CD4-positive, alpha-beta T cell treated with Interleukin-12 subunit alpha and Interleukin-12 subunit beta, for 1 hour (primary cell): ENCODE measurements at regions not wholly inside any gene's neighbourhood (a gene's known extent, or its start where the extent isn't known, plus 50 kb on each side); places are given as distances from the start of the nearest gene placed in this dataset.
"Not testable (repeated sequence)": the region's sequence is repeated elsewhere in the genome, so short reads cannot be mapped to it uniquely, and the experiment has no call there.

Experiments used
- DNase-seq: peaks from one replicate; pipeline ENCODE4 v3.0.0-alpha.2; 2020

GRCh38 chr6:121597654-121598053 lies 162.2 kb downstream of the GJA1 start:
- no peak for DNase-seq

DNA sequence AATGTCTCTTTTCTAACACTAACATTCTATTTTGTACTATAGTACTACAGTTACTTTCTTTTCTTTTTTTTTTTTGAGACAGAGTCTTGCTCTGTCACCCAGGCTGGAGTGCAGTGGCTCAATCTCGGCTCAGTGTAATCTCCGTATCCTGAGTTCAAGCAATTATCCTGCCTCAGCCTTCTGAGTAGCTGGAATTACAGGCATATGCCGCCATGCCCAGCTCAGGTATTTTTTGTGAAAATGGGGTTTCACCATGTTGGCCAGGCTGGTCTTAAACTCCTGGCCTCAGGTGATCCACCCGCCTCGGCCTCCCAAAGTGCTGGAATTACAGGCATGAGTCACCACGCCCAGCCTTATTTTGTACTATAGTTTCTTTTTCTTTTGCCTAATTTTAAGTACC lies 163.9 kb downstream of the GJA1 start:
- DNase-seq, result not testable (repeated sequence)

DNA sequence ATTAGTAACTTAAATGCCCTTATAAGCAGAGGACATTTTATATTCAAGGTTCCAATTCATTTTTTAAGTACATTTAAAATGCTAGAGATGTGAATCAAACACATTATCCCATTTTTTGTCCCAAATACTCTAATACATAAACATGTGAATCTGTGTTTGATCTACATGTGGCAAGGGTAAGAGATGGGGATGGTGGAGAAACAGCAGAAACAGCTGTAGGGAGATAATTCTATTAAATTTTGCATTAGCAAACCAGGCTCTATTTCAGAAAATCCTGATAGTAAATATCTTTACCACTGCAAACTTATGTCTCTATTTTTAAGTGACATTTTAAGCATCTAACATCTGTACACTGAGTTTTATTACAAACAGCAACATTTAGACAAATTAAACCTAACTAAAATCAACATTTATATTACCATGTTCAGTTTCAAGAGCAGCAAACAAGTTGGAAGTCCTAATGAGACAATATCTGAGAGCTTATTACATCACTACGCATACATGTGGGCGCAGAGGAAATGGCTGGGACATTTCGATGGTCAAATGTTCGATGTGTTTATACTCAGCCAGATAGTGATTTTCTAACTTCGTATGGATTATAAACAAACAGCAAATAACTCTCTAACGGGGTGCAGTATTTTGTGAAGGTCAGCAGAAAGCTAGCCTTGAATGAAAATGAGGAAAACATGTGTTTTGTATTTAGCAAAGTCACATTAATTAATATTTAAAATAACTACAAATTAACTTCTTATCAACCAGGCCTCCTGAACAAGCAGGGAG lies 165.1 kb downstream of the GJA1 start:
- DNase-seq, result no peak

GRCh38 chr6:121603486-121603885 lies 168.0 kb downstream of the GJA1 start:
- no peak for DNase-seq

GRCh38 chr6:121607721-121608120 lies 172.3 kb downstream of the GJA1 start:
- no peak for DNase-seq

- DNase-seq, result no peak
These were observed 172.8 kb downstream of the GJA1 start for GRCh38 chr6:121608270-121608669.

DNA sequence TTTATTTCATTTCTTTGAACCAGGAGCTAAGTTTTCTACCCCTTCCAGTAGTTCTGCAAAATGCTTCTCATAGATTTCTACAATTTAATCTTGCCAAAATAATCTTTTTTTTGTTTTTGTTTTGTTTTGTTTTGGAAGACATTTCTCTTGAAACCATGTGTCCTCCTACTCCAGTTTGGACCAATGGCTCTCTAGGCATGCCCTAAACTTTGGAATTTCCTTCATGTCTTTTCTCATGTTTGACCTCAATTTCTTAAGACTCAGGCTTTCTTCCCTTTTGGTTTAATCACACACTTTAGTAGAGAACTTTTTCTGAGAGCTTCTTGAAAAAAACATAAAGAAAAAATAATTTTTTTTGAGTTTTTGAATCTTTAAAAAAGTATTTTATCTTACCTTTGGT lies 173.8 kb downstream of the GJA1 start:
- DNase-seq, result no peak

DNA sequence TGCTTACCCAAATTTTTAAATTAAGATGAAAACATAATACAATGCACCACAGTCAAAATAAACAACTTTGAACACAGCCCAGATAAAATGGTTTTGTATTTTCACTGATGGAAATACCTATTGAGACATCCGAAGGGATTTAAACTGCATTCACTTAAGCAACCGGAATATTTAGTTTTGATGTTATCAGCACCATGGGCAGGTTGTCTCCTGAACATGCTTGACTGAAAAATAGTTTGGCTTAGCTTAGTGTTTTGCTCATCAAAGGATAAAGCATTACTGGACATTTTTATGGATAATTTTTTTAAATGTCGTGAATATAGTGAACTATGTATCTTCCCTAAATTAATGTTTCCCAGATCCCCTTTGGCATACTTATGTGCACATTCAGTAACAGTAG lies 177.5 kb downstream of the GJA1 start:
- DNase-seq, result no peak

DNA sequence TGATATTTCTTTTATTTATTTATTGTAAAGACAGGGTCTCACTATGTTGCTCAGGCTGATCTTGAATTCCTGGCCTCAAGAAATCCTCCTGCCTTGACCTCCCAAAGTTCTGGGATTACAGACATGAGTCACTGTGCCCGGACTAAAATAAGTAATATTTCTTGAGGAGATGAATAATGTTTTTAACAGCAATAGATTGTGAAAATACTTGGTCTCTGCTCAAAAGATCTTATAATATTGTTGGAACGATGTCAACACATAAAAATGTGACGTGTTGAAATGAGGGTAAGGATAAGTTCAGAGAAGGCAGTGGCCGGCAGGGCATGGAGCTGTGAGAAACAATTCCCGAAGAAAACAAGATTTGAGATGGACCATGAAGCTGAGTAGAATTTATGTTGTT lies 178.7 kb downstream of the GJA1 start:
- no peak for DNase-seq

DNA sequence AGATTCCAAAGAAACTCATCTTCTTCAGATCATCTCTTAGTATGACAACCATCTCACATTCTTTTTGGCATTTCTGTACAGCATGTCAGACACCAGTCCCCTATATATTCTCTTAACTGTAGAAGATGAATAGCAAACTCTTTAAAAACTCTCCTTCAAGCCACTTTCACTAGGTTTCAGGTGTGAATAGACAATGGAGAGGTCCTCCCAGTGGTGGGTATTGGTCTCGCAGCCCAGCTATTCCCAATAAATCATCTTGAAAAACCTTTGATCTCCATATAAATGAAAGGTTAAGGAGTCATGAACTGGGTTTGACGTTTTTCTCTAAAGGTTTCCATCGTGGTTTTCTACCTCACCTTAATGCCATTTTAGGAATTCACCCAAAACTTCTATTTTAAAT lies 180.0 kb downstream of the GJA1 start:
- no peak for DNase-seq

GRCh38 chr6:121616406-121616805 lies 181.0 kb downstream of the GJA1 start:
- no peak for DNase-seq

DNA sequence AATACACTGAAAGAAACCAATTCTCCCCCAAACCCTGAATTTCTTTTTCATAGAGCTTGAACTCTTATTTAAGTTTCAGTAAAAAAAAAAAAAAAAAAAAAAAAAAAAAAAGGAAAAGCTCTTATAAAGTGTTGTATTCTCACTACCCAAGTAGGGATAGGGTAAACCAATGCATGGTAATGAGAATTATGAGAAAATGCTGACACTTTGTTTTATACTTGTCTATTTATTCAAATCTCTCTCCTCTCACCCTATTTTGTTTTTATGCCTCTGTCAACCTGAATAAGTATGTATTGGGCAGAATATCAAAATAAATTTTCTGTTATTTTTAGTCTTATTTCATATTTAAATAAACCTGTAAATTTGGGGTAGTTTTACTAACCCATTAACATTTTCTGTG lies 181.9 kb downstream of the GJA1 start:
- no peak for DNase-seq

DNA sequence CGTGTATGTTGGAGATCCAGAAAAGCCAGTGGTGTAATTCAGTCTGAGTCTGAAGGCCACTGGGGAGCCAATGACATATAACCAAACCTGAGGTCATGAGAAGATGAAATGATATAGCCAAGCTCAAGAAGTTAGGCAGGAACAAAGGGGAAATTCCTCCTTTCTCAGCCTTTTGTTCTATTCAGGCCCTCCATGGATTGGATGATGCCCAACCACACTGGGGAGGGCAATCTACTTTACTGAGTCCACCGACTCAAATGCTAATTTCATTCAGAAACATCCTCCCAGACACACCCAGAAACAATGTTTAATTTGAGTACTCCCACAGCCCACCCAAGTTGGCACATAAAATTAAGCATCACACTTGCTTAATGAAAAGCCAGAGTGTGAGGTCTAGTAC lies 183.6 kb downstream of the GJA1 start:
- DNase-seq, result no peak

GRCh38 chr6:121619987-121620740 lies 184.7 kb downstream of the GJA1 start:
- no peak for DNase-seq

GRCh38 chr6:121627761-121628160 lies 192.3 kb downstream of the GJA1 start:
- DNase-seq, result no peak

DNA sequence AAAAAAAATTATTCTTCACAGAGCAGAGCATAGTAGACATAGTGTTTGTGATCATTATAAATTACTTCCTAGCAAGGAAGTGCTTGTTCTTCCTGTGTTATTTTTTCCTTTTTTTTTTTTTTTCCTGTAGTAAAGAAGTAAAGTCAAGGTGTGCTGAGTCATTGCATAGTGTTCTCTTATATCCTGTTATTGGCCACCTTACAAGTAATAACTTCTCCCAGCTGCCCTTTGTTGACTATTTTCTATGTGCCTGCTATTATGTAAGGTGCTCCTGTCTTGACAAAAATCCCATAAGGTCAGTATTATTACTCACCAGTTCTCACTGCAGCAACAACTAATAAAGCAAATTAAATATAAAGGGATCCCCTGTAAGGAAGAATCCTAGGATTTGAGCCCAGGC lies 195.3 kb downstream of the GJA1 start:
- DNase-seq, result no peak

DNA sequence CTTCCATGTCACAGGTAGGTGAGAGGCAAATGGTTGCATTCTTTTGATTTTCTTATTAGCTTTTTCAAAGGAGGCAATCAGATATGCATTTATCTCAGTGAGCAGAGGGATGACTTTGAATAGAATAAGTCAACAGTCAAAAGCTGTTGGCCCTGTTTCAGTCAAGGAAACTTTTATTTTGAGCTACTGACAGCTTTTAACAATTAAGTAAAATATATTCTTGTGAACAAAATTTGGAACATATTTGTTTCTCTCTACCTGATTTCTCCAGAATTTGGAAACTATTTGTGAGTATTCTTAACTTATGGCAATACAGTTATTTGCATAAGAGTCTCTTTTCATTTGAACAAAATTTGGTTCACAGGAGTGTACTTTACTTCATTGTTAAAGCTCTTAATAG lies 196.3 kb downstream of the GJA1 start:
- DNase-seq, result not testable (repeated sequence)

DNA sequence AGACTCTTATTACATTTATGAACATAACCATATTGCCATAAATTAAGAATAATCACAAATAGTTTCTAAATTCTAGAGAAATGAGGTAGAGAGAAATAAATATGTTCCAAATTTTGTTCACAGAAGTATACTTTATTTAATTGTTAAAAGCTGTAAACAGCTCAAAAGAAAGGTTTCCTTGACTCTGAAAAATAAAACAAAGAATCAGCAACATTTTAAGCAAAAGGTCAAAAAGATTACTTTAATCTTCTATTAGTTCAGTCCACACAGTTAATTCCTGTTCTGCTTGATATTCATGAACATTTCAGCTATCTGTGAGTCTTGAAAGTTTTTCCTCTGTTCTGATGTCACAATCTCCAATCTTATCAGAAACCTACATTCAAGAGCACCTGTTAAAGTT lies 197.9 kb downstream of the GJA1 start:
- DNase-seq, result no peak

DNA sequence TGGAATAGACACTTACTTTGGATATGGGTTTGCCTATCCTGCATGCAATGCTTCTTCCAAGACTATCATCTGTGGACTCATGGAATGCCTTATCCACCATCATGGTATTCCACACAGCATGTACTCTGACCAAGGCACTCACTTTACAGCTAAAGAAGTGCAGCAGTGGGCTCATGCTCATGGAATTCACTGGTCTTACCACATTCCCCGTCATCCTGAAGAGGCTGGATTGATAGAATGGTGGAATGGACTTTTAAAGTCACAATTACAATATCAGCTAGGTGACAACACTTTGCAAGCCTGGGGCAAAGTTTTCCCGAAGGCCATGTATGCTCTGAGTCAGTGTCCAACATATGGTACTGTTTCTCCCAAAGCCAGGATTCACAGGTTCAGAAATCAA lies 199.1 kb downstream of the GJA1 start:
- not testable (repeated sequence) for DNase-seq

GRCh38 chr6:121635355-121635754 lies 199.9 kb downstream of the GJA1 start:
- no peak for DNase-seq

GRCh38 chr6:121636217-121636616 lies 200.8 kb downstream of the GJA1 start:
- DNase-seq, result not testable (repeated sequence)

GRCh38 chr6:121639021-121639420 lies 203.6 kb downstream of the GJA1 start:
- no peak for DNase-seq

- DNase-seq, result no peak
These were observed 205.7 kb downstream of the GJA1 start for GRCh38 chr6:121641158-121641557.

DNA sequence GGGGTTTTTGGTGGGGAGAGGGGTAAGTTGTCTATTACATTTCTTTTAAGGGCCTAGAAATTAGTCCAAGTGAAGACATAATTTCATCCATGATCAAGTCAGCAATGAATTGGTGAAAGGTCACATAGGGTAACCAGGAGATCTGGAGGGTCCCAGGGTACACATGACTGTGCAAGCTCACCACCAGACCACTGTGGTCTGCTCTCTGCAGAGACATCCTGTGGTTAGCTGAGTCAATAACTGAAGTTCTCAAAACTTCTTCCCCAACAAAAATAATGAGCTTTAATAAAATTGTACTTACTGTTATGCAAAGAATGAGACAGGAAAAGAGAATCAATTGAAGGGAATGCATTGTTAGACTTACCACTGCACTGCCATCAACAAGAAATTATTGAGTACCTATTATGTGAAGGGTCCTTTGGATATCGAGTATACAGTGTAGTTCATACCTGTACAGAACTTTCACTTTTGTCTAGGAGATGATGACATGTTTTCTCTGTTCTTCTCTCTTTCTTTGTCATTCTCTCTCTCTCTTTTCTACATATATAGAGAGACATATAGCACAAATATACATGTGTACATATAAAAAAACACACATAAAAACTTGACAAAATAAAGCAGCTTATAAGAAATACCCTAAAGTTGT lies 209.8 kb downstream of the GJA1 start:
- DNase-seq, result no peak
